ENCODE measurements at regions not wholly inside any gene's neighbourhood (a gene's known extent, or its start where the extent isn't known, plus 50 kb on each side); places are given as distances from the start of the nearest gene placed in this dataset.
"Not testable (repeated sequence)": the region's sequence is repeated elsewhere in the genome, so short reads cannot be mapped to it uniquely, and the experiment has no call there.

GRCh38 chr7:56827539-56827938 lies 304.7 kb downstream of the ZNF479 start:
- TF ChIP-seq CTCF, POLR2A, EP300 (IDR thresholded peaks at IDR 0.05): not testable (repeated sequence)

Data from sigmoid colon (tissue), 4 donors.